CD14-positive monocyte (primary cell): ENCODE measurements at regions not wholly inside any gene's neighbourhood (a gene's known extent, or its start where the extent isn't known, plus 50 kb on each side); places are given as distances from the start of the nearest gene placed in this dataset.

Experiments used
- DNase-seq, 3 donors: peaks; one replicate each; pipeline ENCODE4 v3.0.0-alpha.2; 2011 to 2022
- H2AFZ ChIP-seq: 2 replicates; pipeline ENCODE4 v1.6.0; 2012; ENCODE audit warnings: mild to moderate bottlenecking, low read depth, low read length, inconsistent platforms; ENCODE audit not compliant: insufficient read depth, poor library complexity, severe bottlenecking
- H3K27ac ChIP-seq, 2 donors: 1 replicate in 1 of 2; 2 replicates in 1 of 2; pipeline ENCODE4 v1.5.1; 2012 to 2013; ENCODE audit warnings: low read length in 2 of 2, control low read depth in 1 of 2, inconsistent platforms in 1 of 2, low read depth in 1 of 2, mild to moderate bottlenecking in 1 of 2
- H3K27me3 ChIP-seq, 2 donors: one replicate each; pipeline versions ENCODE4 v1.6.0 to v1.6.1; 2011 to 2013; ENCODE audit warnings: low read length in 2 of 2; ENCODE audit not compliant: control insufficient read depth in 2 of 2, insufficient read depth in 2 of 2
- H3K36me3 ChIP-seq, 2 donors: replicated peaks in 1 of 2; 1 replicate in 1 of 2; 2 replicates in 1 of 2; pipeline versions ENCODE4 v1.5.1 to v1.6.1; 2012 to 2013; ENCODE audit warnings: low read length in 2 of 2, control low read depth in 1 of 2, inconsistent platforms in 1 of 2, mild to moderate bottlenecking in 1 of 2; ENCODE audit not compliant: insufficient read depth in 2 of 2, control insufficient read depth in 1 of 2
- H3K4me1 ChIP-seq, 2 donors: 1 replicate in 1 of 2; 2 replicates in 1 of 2; pipeline versions ENCODE4 v1.5.1 to v1.6.1; 2012 to 2013; ENCODE audit warnings: low read length in 2 of 2, control low read depth in 1 of 2, inconsistent platforms in 1 of 2, mild to moderate bottlenecking in 1 of 2, moderate library complexity in 1 of 2; ENCODE audit not compliant: insufficient read depth in 2 of 2, control insufficient read depth in 1 of 2
- H3K4me2 ChIP-seq: replicated peaks from 2 replicates; pipeline ENCODE3; 2012; ENCODE audit warnings: low read length, moderate library complexity, mild to moderate bottlenecking; ENCODE audit not compliant: poor library complexity, severe bottlenecking; ENCODE audit errors: extremely low read depth
- H3K4me3 ChIP-seq, 3 experiments: fragments of 200-600 bp in 1 of 3; sonication (generic) in 1 of 3; replicated peaks in 1 of 3; 1 replicate in 2 of 3; 2 replicates in 1 of 3; pipeline ENCODE4 v1.5.1; 2011 to 2013; ENCODE audit warnings: low read length in 3 of 3, mild to moderate bottlenecking in 3 of 3, control low read depth in 2 of 3, low read depth in 2 of 3, inconsistent platforms in 1 of 3, moderate library complexity in 1 of 3
- H3K79me2 ChIP-seq: 2 replicates; pipeline ENCODE4 v1.6.0; 2012; ENCODE audit warnings: mild to moderate bottlenecking, control low read depth, inconsistent platforms, low read length, moderate library complexity; ENCODE audit not compliant: insufficient read depth
- H3K9ac ChIP-seq: 2 replicates; pipeline ENCODE4 v1.6.0; 2017; ENCODE audit warnings: low read length, mild to moderate bottlenecking; ENCODE audit not compliant: insufficient read depth, poor library complexity, severe bottlenecking
- H3K9me3 ChIP-seq, 2 donors: replicated peaks in 1 of 2; 1 replicate in 1 of 2; 2 replicates in 1 of 2; pipeline versions ENCODE4 v1.5.1 to v1.6.1; 2012 to 2013; ENCODE audit warnings: low read length in 2 of 2, control low read depth in 1 of 2; ENCODE audit not compliant: control insufficient read depth in 1 of 2, insufficient read depth in 1 of 2
- H4K20me1 ChIP-seq: 2 replicates; pipeline ENCODE4 v1.6.0; 2012; ENCODE audit warnings: mild to moderate bottlenecking, low read length, control low read depth, moderate library complexity; ENCODE audit not compliant: insufficient read depth
- H3K27ac Mint-ChIP-seq, 7 donors: one replicate each; pipeline ENCODE4 v1.8.0; 2020; ENCODE audit warnings: mild to moderate bottlenecking in 7 of 7, mixed read lengths in 7 of 7, moderate library complexity in 6 of 7, inconsistent platforms in 2 of 7
- H3K27me3 Mint-ChIP-seq, 3 donors: one replicate each; pipeline ENCODE4 v1.8.0; 2021 to 2022; ENCODE audit warnings: low read depth in 3 of 3, mild to moderate bottlenecking in 3 of 3, mixed read lengths in 3 of 3, moderate library complexity in 3 of 3, inconsistent platforms in 1 of 3
- H3K36me3 Mint-ChIP-seq, 2 donors: one replicate each; pipeline ENCODE4 v1.8.0; 2020; ENCODE audit warnings: mixed read lengths in 2 of 2, inconsistent platforms in 1 of 2, mild to moderate bottlenecking in 1 of 2
- H3K4me1 Mint-ChIP-seq: one replicate; pipeline ENCODE4 v1.8.0; 2020; ENCODE audit warnings: mild to moderate bottlenecking, mixed read lengths
- H3K4me3 Mint-ChIP-seq, 2 donors: one replicate each; pipeline ENCODE4 v1.8.0; 2020; ENCODE audit warnings: mild to moderate bottlenecking in 2 of 2, mixed read lengths in 2 of 2, moderate library complexity in 1 of 2
- H3K9me3 Mint-ChIP-seq, 7 donors: one replicate each; pipeline ENCODE4 v1.8.0; 2020 to 2022; ENCODE audit warnings: mixed read lengths in 7 of 7, mild to moderate bottlenecking in 6 of 7, moderate library complexity in 6 of 7, inconsistent platforms in 2 of 7
- WGBS: methylation state at CpG from one replicate; pipeline ENCODE4 v1.1.5; 2013; ENCODE audit warnings: missing lambda C conversion rate; ENCODE audit not compliant: insufficient coverage; 5-methylcytosine and 5-hydroxymethylcytosine counted together
- intact Hi-C, 2 donors: fragments of 100-400 bp; cut with micrococcal nuclease; formaldehyde crosslinking; loops; one replicate each; pipeline versions ENCODE4 v1.15.0 to v1.15.1; 2023
- TF ChIP-seq, protein P1 (sequence below): fragments of 200-600 bp; IDR thresholded peaks from one replicate; pipeline ENCODE4 v1.8.0; 2022; ENCODE audit warnings: antibody characterized with exemption, mild to moderate bottlenecking

DNA sequence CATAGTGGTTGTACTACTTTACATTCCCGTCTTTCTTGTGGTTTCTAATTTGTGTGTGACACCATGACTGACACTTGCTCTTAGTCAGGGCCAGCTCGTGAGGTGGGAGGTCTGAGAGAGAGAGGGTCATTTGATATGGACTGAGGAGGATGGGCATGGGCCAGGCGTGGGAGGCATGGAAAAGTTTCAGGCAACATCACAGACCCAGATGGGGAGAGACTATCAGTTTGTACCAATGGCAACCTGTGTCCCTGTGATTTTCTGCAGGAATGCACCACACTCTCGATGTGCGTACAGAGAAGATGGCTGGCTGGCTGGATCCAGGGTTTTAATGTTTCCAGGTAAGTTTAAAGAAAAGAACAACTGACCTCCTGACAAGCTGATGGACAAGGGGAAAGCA, 273.6 kb downstream of the CYRIA start:
- no peak overlapping the region for H3K4me2 ChIP-seq
- H3K27me3 ChIP-seq: no peaks in the 10 kb centered on the region
- H3K36me3 ChIP-seq: no peaks in the 10 kb centered on the region
- H3K36me3 Mint-ChIP-seq: no peaks in the 10 kb centered on the region
- intact Hi-C loops: no loop called here
- no peaks in the 10 kb centered on the region for H3K4me1 Mint-ChIP-seq
- no peak overlapping the region for H2AFZ ChIP-seq
- H3K4me3 Mint-ChIP-seq: no peak overlapping the region
- TF ChIP-seq, protein P1, sequence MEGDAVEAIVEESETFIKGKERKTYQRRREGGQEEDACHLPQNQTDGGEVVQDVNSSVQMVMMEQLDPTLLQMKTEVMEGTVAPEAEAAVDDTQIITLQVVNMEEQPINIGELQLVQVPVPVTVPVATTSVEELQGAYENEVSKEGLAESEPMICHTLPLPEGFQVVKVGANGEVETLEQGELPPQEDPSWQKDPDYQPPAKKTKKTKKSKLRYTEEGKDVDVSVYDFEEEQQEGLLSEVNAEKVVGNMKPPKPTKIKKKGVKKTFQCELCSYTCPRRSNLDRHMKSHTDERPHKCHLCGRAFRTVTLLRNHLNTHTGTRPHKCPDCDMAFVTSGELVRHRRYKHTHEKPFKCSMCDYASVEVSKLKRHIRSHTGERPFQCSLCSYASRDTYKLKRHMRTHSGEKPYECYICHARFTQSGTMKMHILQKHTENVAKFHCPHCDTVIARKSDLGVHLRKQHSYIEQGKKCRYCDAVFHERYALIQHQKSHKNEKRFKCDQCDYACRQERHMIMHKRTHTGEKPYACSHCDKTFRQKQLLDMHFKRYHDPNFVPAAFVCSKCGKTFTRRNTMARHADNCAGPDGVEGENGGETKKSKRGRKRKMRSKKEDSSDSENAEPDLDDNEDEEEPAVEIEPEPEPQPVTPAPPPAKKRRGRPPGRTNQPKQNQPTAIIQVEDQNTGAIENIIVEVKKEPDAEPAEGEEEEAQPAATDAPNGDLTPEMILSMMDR: no peak
- H3K79me2 ChIP-seq: no peaks in the 10 kb centered on the region
- no peak overlapping the region for H3K27ac Mint-ChIP-seq
- H4K20me1 ChIP-seq: no peaks in the 10 kb centered on the region
- WGBS: 93% methylated on average over 5 of the region's 5 CpGs
- no peaks in the 10 kb centered on the region for H3K4me1 ChIP-seq
- H3K9me3 Mint-ChIP-seq: no peaks in the 10 kb centered on the region
- peaks cover 0 to 6% (median 0%) of the 10 kb centered on the region in 3 donors for H3K27me3 Mint-ChIP-seq
- H3K27ac ChIP-seq: no peak overlapping the region
- no peak for DNase-seq
- no peak overlapping the region for H3K4me3 ChIP-seq
- no peaks in the 10 kb centered on the region for H3K9me3 ChIP-seq
- H3K9ac ChIP-seq: no peak overlapping the region

- no peaks in the 10 kb centered on the region for H4K20me1 ChIP-seq
- H3K27ac Mint-ChIP-seq: no peak overlapping the region
- no peak overlapping the region for H2AFZ ChIP-seq
- no peaks in the 10 kb centered on the region for H3K9me3 ChIP-seq
- H3K4me3 Mint-ChIP-seq: no peak overlapping the region
- H3K4me1 Mint-ChIP-seq: no peaks in the 10 kb centered on the region
- 89% methylated on average over 6 of the region's 6 CpGs for WGBS
- no peaks in the 10 kb centered on the region for H3K27me3 ChIP-seq
- peaks cover 0 to 6% (median 0%) of the 10 kb centered on the region in 3 donors for H3K27me3 Mint-ChIP-seq
- no peaks in the 10 kb centered on the region for H3K4me1 ChIP-seq
- intact Hi-C loops: no loop called here
- H3K4me2 ChIP-seq: no peak overlapping the region
- H3K9ac ChIP-seq: no peak overlapping the region
- no peak overlapping the region for H3K27ac ChIP-seq
- TF ChIP-seq, protein P1: no peak
- no peak overlapping the region for H3K4me3 ChIP-seq
- H3K36me3 Mint-ChIP-seq: no peaks in the 10 kb centered on the region
- H3K36me3 ChIP-seq: no peaks in the 10 kb centered on the region
- no peaks in the 10 kb centered on the region for H3K79me2 ChIP-seq
- no peak for DNase-seq
- H3K9me3 Mint-ChIP-seq: no peaks in the 10 kb centered on the region
Measured at GRCh38 chr2:16390561-16390960, 275.1 kb downstream of the CYRIA start.
